ENCODE measurements at regions not wholly inside any gene's neighbourhood (a gene's known extent, or its start where the extent isn't known, plus 50 kb on each side); places are given as distances from the start of the nearest gene placed in this dataset.

GRCh38 chr1:187933562-187934419 is 1105.0 kb downstream of the PLA2G4A start:
- TF ChIP-seq EZH2 (optimal IDR thresholded peaks at IDR 0.05; ENCODE audit: low read depth, low read length) (no peak), EZH2phosphoT487 (IDR thresholded peaks at IDR 0.05; ENCODE audit: low read length) (no peak)
- TF ChIP-seq, protein P1, sequence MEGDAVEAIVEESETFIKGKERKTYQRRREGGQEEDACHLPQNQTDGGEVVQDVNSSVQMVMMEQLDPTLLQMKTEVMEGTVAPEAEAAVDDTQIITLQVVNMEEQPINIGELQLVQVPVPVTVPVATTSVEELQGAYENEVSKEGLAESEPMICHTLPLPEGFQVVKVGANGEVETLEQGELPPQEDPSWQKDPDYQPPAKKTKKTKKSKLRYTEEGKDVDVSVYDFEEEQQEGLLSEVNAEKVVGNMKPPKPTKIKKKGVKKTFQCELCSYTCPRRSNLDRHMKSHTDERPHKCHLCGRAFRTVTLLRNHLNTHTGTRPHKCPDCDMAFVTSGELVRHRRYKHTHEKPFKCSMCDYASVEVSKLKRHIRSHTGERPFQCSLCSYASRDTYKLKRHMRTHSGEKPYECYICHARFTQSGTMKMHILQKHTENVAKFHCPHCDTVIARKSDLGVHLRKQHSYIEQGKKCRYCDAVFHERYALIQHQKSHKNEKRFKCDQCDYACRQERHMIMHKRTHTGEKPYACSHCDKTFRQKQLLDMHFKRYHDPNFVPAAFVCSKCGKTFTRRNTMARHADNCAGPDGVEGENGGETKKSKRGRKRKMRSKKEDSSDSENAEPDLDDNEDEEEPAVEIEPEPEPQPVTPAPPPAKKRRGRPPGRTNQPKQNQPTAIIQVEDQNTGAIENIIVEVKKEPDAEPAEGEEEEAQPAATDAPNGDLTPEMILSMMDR (IDR thresholded peaks at IDR 0.05; ENCODE audit: low read length) = no peak

Measured in MM.1S (cell line).